ENCODE measurements at regions not wholly inside any gene's neighbourhood (a gene's known extent, or its start where the extent isn't known, plus 50 kb on each side); places are given as distances from the start of the nearest gene placed in this dataset.

DNA sequence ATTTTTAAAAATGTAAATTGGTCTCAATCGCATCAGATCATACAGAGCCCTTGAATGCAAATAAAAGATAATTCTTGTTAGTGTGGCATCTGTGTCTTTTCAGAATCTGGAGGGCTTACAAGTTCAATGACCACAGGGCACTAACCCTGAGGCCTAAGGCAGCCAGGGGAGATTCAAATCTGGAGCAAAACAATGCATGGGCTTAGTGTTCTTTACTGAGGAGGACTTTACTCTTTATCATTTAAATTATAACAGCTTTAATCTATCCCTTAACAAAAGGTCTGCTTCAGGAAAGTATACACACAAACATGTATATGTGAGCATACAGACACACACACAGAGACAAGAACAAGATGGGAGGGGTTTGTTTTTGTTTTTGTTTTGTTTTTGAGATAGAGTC lies 51.0 kb upstream of the NSUN7 start:
- no peak for TF ChIP-seq TAF1 (CRISPR knock-in tag; IDR thresholded peaks at IDR 0.05)
- no peak for TF ChIP-seq CHD2 (IDR thresholded peaks at IDR 0.05; ENCODE audit: low read depth, low read length)
- TF ChIP-seq GABPA (IDR thresholded peaks at IDR 0.05; ENCODE audit: low read depth, low read length) = no peak
- no peak for TF ChIP-seq GABPA (CRISPR knock-in tag; IDR thresholded peaks at IDR 0.05; ENCODE audit: low read depth)
- no peak for TF ChIP-seq NKX3-1 (CRISPR knock-in tag; IDR thresholded peaks at IDR 0.05)
- TF ChIP-seq, protein P1, sequence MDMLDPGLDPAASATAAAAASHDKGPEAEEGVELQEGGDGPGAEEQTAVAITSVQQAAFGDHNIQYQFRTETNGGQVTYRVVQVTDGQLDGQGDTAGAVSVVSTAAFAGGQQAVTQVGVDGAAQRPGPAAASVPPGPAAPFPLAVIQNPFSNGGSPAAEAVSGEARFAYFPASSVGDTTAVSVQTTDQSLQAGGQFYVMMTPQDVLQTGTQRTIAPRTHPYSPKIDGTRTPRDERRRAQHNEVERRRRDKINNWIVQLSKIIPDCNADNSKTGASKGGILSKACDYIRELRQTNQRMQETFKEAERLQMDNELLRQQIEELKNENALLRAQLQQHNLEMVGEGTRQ (IDR thresholded peaks at IDR 0.05; ENCODE audit: low read depth, low read length) = no peak
- TF ChIP-seq, protein P1 (CRISPR knock-in tag; IDR thresholded peaks at IDR 0.05; ENCODE audit: borderline replicate concordance) = no peak
- TF ChIP-seq, protein P2, sequence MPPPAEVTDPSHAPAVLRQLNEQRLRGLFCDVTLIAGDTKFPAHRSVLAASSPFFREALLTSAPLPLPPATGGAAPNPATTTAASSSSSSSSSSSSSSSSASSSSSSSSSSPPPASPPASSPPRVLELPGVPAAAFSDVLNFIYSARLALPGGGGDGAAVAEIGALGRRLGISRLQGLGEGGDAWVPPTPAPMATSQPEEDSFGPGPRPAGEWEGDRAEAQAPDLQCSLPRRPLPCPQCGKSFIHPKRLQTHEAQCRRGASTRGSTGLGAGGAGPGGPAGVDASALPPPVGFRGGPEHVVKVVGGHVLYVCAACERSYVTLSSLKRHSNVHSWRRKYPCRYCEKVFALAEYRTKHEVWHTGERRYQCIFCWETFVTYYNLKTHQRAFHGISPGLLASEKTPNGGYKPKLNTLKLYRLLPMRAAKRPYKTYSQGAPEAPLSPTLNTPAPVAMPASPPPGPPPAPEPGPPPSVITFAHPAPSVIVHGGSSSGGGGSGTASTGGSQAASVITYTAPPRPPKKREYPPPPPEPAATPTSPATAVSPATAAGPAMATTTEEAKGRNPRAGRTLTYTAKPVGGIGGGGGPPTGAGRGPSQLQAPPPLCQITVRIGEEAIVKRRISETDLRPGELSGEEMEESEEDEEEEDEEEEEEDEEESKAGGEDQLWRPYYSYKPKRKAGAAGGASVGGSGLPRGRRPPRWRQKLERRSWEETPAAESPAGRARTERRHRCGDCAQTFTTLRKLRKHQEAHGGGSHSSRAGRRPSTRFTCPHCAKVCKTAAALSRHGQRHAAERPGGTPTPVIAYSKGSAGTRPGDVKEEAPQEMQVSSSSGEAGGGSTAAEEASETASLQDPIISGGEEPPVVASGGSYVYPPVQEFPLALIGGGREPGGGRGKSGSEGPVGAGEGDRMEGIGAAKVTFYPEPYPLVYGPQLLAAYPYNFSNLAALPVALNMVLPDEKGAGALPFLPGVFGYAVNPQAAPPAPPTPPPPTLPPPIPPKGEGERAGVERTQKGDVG (CRISPR knock-in tag; IDR thresholded peaks at IDR 0.05; ENCODE audit: borderline replicate concordance) = no peak
- TF ChIP-seq, protein P3, sequence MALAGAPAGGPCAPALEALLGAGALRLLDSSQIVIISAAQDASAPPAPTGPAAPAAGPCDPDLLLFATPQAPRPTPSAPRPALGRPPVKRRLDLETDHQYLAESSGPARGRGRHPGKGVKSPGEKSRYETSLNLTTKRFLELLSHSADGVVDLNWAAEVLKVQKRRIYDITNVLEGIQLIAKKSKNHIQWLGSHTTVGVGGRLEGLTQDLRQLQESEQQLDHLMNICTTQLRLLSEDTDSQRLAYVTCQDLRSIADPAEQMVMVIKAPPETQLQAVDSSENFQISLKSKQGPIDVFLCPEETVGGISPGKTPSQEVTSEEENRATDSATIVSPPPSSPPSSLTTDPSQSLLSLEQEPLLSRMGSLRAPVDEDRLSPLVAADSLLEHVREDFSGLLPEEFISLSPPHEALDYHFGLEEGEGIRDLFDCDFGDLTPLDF (CRISPR knock-in tag; IDR thresholded peaks at IDR 0.05) = no peak
- TF ChIP-seq, protein P4, sequence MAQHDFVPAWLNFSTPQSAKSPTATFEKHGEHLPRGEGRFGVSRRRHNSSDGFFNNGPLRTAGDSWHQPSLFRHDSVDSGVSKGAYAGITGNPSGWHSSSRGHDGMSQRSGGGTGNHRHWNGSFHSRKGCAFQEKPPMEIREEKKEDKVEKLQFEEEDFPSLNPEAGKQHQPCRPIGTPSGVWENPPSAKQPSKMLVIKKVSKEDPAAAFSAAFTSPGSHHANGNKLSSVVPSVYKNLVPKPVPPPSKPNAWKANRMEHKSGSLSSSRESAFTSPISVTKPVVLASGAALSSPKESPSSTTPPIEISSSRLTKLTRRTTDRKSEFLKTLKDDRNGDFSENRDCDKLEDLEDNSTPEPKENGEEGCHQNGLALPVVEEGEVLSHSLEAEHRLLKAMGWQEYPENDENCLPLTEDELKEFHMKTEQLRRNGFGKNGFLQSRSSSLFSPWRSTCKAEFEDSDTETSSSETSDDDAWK (CRISPR knock-in tag; IDR thresholded peaks at IDR 0.05) = no peak
- TF ChIP-seq, protein P5, sequence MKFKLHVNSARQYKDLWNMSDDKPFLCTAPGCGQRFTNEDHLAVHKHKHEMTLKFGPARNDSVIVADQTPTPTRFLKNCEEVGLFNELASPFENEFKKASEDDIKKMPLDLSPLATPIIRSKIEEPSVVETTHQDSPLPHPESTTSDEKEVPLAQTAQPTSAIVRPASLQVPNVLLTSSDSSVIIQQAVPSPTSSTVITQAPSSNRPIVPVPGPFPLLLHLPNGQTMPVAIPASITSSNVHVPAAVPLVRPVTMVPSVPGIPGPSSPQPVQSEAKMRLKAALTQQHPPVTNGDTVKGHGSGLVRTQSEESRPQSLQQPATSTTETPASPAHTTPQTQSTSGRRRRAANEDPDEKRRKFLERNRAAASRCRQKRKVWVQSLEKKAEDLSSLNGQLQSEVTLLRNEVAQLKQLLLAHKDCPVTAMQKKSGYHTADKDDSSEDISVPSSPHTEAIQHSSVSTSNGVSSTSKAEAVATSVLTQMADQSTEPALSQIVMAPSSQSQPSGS (CRISPR knock-in tag; IDR thresholded peaks at IDR 0.05) = no peak
- TF ChIP-seq ZNF143 (CRISPR knock-in tag; IDR thresholded peaks at IDR 0.05) = no peak
